B cell (primary cell): ENCODE measurements at regions not wholly inside any gene's neighbourhood (a gene's known extent, or its start where the extent isn't known, plus 50 kb on each side); places are given as distances from the start of the nearest gene placed in this dataset.

ENCODE experiments used
- ATAC-seq: fragments of 200-7000 bp; cut with Tn5 transposase; one replicate; pipeline ENCODE4 v1.10.0; 2021; ENCODE audit warnings: low read depth, mild to moderate bottlenecking, moderate number of reproducible peaks, moderate library complexity
- CTCF ChIA-PET: fragments of 350-600 bp; sonication (Branson Sonifier 250); formaldehyde crosslinking; loops from one replicate; lab custom pipeline; 2021; ENCODE audit warnings: antibody characterized with exemption, inconsistent platforms; lab: Charles Lee
- POLR2A ChIA-PET: fragments of 350-600 bp; sonication (Branson Sonifier 250); formaldehyde crosslinking; loops from one replicate; lab custom pipeline; 2021; ENCODE audit warnings: antibody characterized with exemption; lab: Charles Lee
- DNase-seq: peaks from one replicate; pipeline ENCODE4 v3.0.0; 2013
- H2AFZ ChIP-seq: 2 replicates; pipeline ENCODE4 v1.6.1; 2012; ENCODE audit warnings: mild to moderate bottlenecking, low read depth, low read length; ENCODE audit not compliant: insufficient read depth, poor library complexity, severe bottlenecking
- H3K27ac ChIP-seq, 2 donors: 1 replicate in 1 of 2; 2 replicates in 1 of 2; pipeline ENCODE4 v1.5.1; 2012 to 2013; ENCODE audit warnings: low read length in 2 of 2, mild to moderate bottlenecking in 2 of 2, moderate library complexity in 1 of 2
- H3K27me3 ChIP-seq, 4 experiments: fragments of 200-600 bp in 1 of 4; sonication (generic) in 1 of 4; replicated peaks in 1 of 4; 1 replicate in 2 of 4; 2 replicates in 2 of 4; pipeline versions ENCODE4 v1.6.1 to v1.7.0; 2013 to 2016; ENCODE audit warnings: low read length in 3 of 4, mild to moderate bottlenecking in 2 of 4, mixed read lengths in 1 of 4, moderate library complexity in 1 of 4; ENCODE audit not compliant: insufficient read depth in 4 of 4, control insufficient read depth in 3 of 4; ENCODE audit errors: control extremely low read depth in 1 of 4
- H3K36me3 ChIP-seq, 2 experiments: replicated peaks in 1 of 2; 1 replicate in 1 of 2; 2 replicates in 1 of 2; pipeline versions ENCODE4 v1.6.1 to v1.7.1; 2013; ENCODE audit warnings: low read length in 1 of 2; ENCODE audit not compliant: insufficient read depth in 2 of 2, control insufficient read depth in 1 of 2; ENCODE audit errors: control extremely low read depth in 1 of 2, extremely low read depth in 1 of 2
- H3K4me1 ChIP-seq, 2 donors: fragments of 200-600 bp in 1 of 2; sonication (generic) in 1 of 2; 1 replicate in 1 of 2; 2 replicates in 1 of 2; pipeline versions ENCODE4 v1.5.1 to v1.6.1; 2013 to 2017; ENCODE audit warnings: low read length in 2 of 2; ENCODE audit not compliant: control insufficient read depth in 2 of 2, insufficient read depth in 2 of 2
- H3K4me2 ChIP-seq: replicated peaks from 2 replicates; pipeline ENCODE3; 2012; ENCODE audit warnings: mild to moderate bottlenecking, low read depth, low read length; ENCODE audit not compliant: poor library complexity, severe bottlenecking
- H3K4me3 ChIP-seq, 5 experiments: fragments of 200-600 bp in 1 of 5; sonication (generic) in 1 of 5; 1 replicate in 3 of 5; 2 replicates in 2 of 5; pipeline versions ENCODE4 v1.5.1 to v1.7.0; 2011 to 2016; ENCODE audit warnings: low read length in 4 of 5, mild to moderate bottlenecking in 4 of 5, low read depth in 2 of 5, control low read depth in 1 of 5, moderate library complexity in 1 of 5; ENCODE audit not compliant: insufficient read depth in 1 of 5; ENCODE audit errors: control extremely low read depth in 1 of 5, extremely low read depth in 1 of 5
- H3K79me2 ChIP-seq: fragments of 200-600 bp; sonication (generic); one replicate; pipeline ENCODE4 v1.6.0; 2016; ENCODE audit warnings: low read length; ENCODE audit not compliant: control insufficient read depth, insufficient read depth
- H3K9ac ChIP-seq: fragments of 200-600 bp; sonication (generic); 2 replicates; pipeline ENCODE4 v1.6.1; 2017; ENCODE audit warnings: mild to moderate bottlenecking, low read length, moderate library complexity
- H3K9me3 ChIP-seq, 3 donors: one replicate each; pipeline versions ENCODE4 v1.6.1 to v1.7.1; 2013; ENCODE audit warnings: low read length in 2 of 3; ENCODE audit not compliant: control insufficient read depth in 2 of 3, insufficient read depth in 1 of 3; ENCODE audit errors: control extremely low read depth in 1 of 3
- H4K20me1 ChIP-seq: 2 replicates; pipeline ENCODE4 v1.6.0; 2012; ENCODE audit warnings: mild to moderate bottlenecking, low read length; ENCODE audit not compliant: insufficient read depth, control insufficient read depth, poor library complexity, severe bottlenecking
- H3K27ac Mint-ChIP-seq: one replicate; pipeline ENCODE4 v1.8.0; 2021; ENCODE audit warnings: mixed read lengths
- H3K27me3 Mint-ChIP-seq: one replicate; pipeline ENCODE4 v1.8.0; 2021; ENCODE audit warnings: mixed read lengths
- H3K4me1 Mint-ChIP-seq: one replicate; pipeline ENCODE4 v1.8.0; 2021; ENCODE audit warnings: mixed read lengths
- H3K4me3 Mint-ChIP-seq: one replicate; pipeline ENCODE4 v1.8.0; 2021; ENCODE audit warnings: mixed read lengths
- H3K9me3 Mint-ChIP-seq: one replicate; pipeline ENCODE4 v1.8.0; 2022; ENCODE audit warnings: mixed read lengths; ENCODE audit not compliant: insufficient read depth
- CTCF ChIP-seq: fragments of 200-600 bp; IDR thresholded peaks from one replicate; pipeline ENCODE4 v1.8.0; 2022; ENCODE audit warnings: antibody characterized with exemption, mild to moderate bottlenecking
- EZH2 ChIP-seq: IDR thresholded peaks from 2 replicates; pipeline ENCODE4 v1.6.1; 2012; ENCODE audit warnings: borderline replicate concordance, low read depth, mild to moderate bottlenecking, moderate library complexity, low read length; ENCODE audit not compliant: insufficient read depth, poor library complexity, severe bottlenecking
- WGBS: methylation state at CpG from one replicate; pipeline ENCODE4 v1.1.5; 2013; ENCODE audit warnings: missing lambda C conversion rate; ENCODE audit not compliant: insufficient coverage; 5-methylcytosine and 5-hydroxymethylcytosine counted together
- intact Hi-C: fragments of 100-400 bp; cut with micrococcal nuclease; formaldehyde crosslinking; loops from one replicate; pipeline ENCODE4 v1.10.0; 2022

GRCh38 chr15:95295896-95296625 is 1034.4 kb upstream of the NR2F2 start:
- intact Hi-C loops: no loop called here

GRCh38 chr15:95296643-95297042 is 1033.9 kb upstream of the NR2F2 start:
- Histone ChIP-seq H3K4me1 (no peaks in the 10 kb centered on the region), H3K36me3 (no peaks in the 10 kb centered on the region), H2AFZ (no peak overlapping the region), H4K20me1 (no peaks in the 10 kb centered on the region), H3K4me3 (no peak overlapping the region), H3K4me2 (no peak overlapping the region), H3K9me3 (no peaks in the 10 kb centered on the region), H3K27ac (no peak overlapping the region), H3K79me2 (no peaks in the 10 kb centered on the region), H3K9ac (no peak overlapping the region), H3K27me3 (no peaks in the 10 kb centered on the region)
- DNase-seq: no peak
- TF ChIP-seq CTCF: no peak
- TF ChIP-seq EZH2: no peak
- intact Hi-C loops: no loop called here
- Mint-ChIP-seq H3K27ac (no peak overlapping the region), H3K9me3 (no peaks in the 10 kb centered on the region), H3K4me3 (no peak overlapping the region), H3K4me1 (no peaks in the 10 kb centered on the region), H3K27me3 (no peaks in the 10 kb centered on the region)
- CTCF ChIA-PET: no interaction called here
- POLR2A ChIA-PET: no interaction called here
- ATAC-seq: no peak
- 71% methylated on average over 1 of the region's 4 CpGs for WGBS

More at GRCh38 chr15:95295896-95296625, 1034.4 kb upstream of the NR2F2 start:
- Histone ChIP-seq H3K27ac (no peak overlapping the region), H2AFZ (no peak overlapping the region), H3K4me1 (no peaks in the 10 kb centered on the region), H3K4me3 (no peak overlapping the region), H3K9me3 (no peaks in the 10 kb centered on the region), H3K79me2 (no peaks in the 10 kb centered on the region), H3K27me3 (no peaks in the 10 kb centered on the region), H3K4me2 (no peak overlapping the region), H4K20me1 (no peaks in the 10 kb centered on the region), H3K9ac (no peak overlapping the region), H3K36me3 (no peaks in the 10 kb centered on the region)
- ATAC-seq (no peak), DNase-seq (no peak)
- 76% methylated on average over 2 of the region's 9 CpGs for WGBS
- H3K4me1 Mint-ChIP-seq: no peaks in the 10 kb centered on the region
- no peaks in the 10 kb centered on the region for H3K27me3 Mint-ChIP-seq
- no peaks in the 10 kb centered on the region for H3K9me3 Mint-ChIP-seq
- H3K27ac Mint-ChIP-seq: no peak overlapping the region
- no peak for TF ChIP-seq CTCF
- TF ChIP-seq EZH2: no peak
- ChIA-PET CTCF (no interaction called here), POLR2A (no interaction called here)
- H3K4me3 Mint-ChIP-seq: no peak overlapping the region
